Breast epithelium (tissue), 4 donors: ENCODE measurements at regions not wholly inside any gene's neighbourhood (a gene's known extent, or its start where the extent isn't known, plus 50 kb on each side); places are given as distances from the start of the nearest gene placed in this dataset.

ENCODE experiments used
- DNase-seq, 2 donors: peaks; one replicate each; pipeline ENCODE4 v3.0.0-alpha.2; 2019; ENCODE audit warnings: low spot score in 2 of 2
- H3K27ac ChIP-seq, 2 donors: fragments of 200-600 bp; sonication (generic) in 1 of 2; one replicate each; pipeline ENCODE4 v1.5.1; 2016 to 2019; ENCODE audit warnings: mild to moderate bottlenecking in 1 of 2
- H3K27me3 ChIP-seq, 2 donors: fragments of 200-600 bp; sonication (generic) in 1 of 2; one replicate each; pipeline versions ENCODE4 v1.5.1 to v1.6.0; 2017 to 2019; ENCODE audit warnings: control low read depth in 1 of 2, mild to moderate bottlenecking in 1 of 2
- H3K36me3 ChIP-seq: fragments of 200-600 bp; one replicate; pipeline ENCODE4 v1.5.1; 2019
- H3K4me1 ChIP-seq, 2 donors: fragments of 200-600 bp; sonication (generic); one replicate each; pipeline ENCODE4 v1.5.1; 2016 to 2019; ENCODE audit warnings: control low read depth in 1 of 2
- H3K4me3 ChIP-seq, 3 donors: fragments of 200-600 bp; sonication (generic); 1 replicate in 2 of 3; 2 replicates in 1 of 3; pipeline ENCODE4 v1.5.1; 2016 to 2019; ENCODE audit warnings: mild to moderate bottlenecking in 3 of 3, moderate library complexity in 2 of 3
- H3K9me3 ChIP-seq, 2 donors: fragments of 200-600 bp; sonication (generic) in 1 of 2; one replicate each; pipeline ENCODE4 v1.5.1; 2016 to 2019; ENCODE audit warnings: control low read depth in 1 of 2
- POLR2A ChIP-seq: fragments of 450-650 bp; IDR thresholded peaks from one replicate; pipeline ENCODE4 v1.6.1; 2016; ENCODE audit warnings: antibody characterized with exemption, mild to moderate bottlenecking, moderate library complexity
- POLR2AphosphoS5 ChIP-seq, 3 donors: sonication (generic); formaldehyde crosslinking; IDR thresholded peaks; one replicate each; pipeline ENCODE4 v1.6.1; 2017; ENCODE audit warnings: antibody characterized with exemption in 3 of 3
- intact Hi-C: fragments of 100-400 bp; cut with DNase I; formaldehyde crosslinking; loops from one replicate; pipeline ENCODE4 v1.15.1; 2023; ENCODE audit warnings: low total_unique reads
- TF ChIP-seq, protein P1 (sequence below), 3 donors: fragments of 450-650 bp; IDR thresholded peaks; one replicate each; pipeline ENCODE4 v1.5.1; 2016 to 2017; ENCODE audit warnings: antibody characterized with exemption in 3 of 3, mild to moderate bottlenecking in 3 of 3, moderate library complexity in 3 of 3

DNA sequence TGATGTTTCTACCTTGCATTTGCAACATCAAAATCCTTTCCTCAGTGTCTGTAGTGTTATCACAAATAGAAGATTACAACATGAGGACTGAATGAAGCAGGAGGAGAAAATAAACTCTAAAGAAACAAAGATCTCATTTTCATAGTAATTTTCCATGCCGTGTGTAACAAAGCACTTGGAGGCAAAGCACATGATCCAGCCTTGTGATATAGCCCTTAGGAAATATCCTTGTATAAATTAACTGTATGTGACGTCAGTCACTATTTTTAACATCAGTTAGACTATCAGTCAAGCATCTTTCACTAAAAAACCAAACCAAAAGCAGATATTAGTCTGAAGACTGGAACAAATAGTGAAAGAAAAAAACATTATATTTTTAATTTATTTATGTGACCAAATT lies 492.1 kb upstream of the CNTNAP5 start:
- no peaks in the 10 kb centered on the region for H3K27me3 ChIP-seq
- intact Hi-C loops = no loop called here
- no peak for TF ChIP-seq POLR2AphosphoS5 (IDR thresholded peaks at IDR 0.05)
- TF ChIP-seq POLR2A = no peak
- TF ChIP-seq, protein P1, sequence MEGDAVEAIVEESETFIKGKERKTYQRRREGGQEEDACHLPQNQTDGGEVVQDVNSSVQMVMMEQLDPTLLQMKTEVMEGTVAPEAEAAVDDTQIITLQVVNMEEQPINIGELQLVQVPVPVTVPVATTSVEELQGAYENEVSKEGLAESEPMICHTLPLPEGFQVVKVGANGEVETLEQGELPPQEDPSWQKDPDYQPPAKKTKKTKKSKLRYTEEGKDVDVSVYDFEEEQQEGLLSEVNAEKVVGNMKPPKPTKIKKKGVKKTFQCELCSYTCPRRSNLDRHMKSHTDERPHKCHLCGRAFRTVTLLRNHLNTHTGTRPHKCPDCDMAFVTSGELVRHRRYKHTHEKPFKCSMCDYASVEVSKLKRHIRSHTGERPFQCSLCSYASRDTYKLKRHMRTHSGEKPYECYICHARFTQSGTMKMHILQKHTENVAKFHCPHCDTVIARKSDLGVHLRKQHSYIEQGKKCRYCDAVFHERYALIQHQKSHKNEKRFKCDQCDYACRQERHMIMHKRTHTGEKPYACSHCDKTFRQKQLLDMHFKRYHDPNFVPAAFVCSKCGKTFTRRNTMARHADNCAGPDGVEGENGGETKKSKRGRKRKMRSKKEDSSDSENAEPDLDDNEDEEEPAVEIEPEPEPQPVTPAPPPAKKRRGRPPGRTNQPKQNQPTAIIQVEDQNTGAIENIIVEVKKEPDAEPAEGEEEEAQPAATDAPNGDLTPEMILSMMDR (IDR thresholded peaks at IDR 0.05) = no peak

DNA sequence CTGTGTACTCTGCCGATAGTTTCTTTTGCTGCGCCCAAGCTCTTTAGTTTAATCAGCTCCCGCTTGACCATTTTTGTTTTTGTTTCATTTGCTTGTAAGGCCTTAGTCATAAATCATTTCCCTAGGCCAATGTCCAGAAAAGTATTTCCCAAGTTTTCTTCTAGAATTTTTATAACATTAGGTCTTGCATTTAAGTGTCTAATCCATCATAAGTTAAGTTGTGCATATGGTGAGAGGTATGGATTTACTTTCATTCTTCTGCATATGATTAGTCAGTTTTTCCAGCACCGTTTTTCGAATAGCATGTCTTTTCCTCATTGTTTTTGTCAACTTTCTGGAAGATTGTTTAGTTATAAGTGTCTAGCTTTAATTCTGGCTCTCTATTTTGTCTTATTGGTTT lies 484.8 kb upstream of the CNTNAP5 start:
- Histone ChIP-seq H3K27me3 (no peaks in the 10 kb centered on the region), H3K4me1 (no peaks in the 10 kb centered on the region), H3K4me3 (no peak overlapping the region), H3K36me3 (no peaks in the 10 kb centered on the region), H3K27ac (no peak overlapping the region), H3K9me3 (peaks cover 7 to 15% of the 10 kb centered on the region in 2 donors)
- intact Hi-C loops = no loop called here
- no peak for DNase-seq
- TF ChIP-seq, protein P1 (IDR thresholded peaks at IDR 0.05) = no peak
- no peak for TF ChIP-seq POLR2AphosphoS5 (IDR thresholded peaks at IDR 0.05)
- no peak for TF ChIP-seq POLR2A

More for the DNA sequence above, 492.1 kb upstream of the CNTNAP5 start:
- H3K4me1 ChIP-seq = no peaks in the 10 kb centered on the region
- no peaks in the 10 kb centered on the region for H3K36me3 ChIP-seq
- no peak overlapping the region for H3K27ac ChIP-seq
- H3K4me3 ChIP-seq = no peak overlapping the region
- DNase-seq = no peak
- peaks cover 6 to 7% of the 10 kb centered on the region in 2 donors for H3K9me3 ChIP-seq

DNA sequence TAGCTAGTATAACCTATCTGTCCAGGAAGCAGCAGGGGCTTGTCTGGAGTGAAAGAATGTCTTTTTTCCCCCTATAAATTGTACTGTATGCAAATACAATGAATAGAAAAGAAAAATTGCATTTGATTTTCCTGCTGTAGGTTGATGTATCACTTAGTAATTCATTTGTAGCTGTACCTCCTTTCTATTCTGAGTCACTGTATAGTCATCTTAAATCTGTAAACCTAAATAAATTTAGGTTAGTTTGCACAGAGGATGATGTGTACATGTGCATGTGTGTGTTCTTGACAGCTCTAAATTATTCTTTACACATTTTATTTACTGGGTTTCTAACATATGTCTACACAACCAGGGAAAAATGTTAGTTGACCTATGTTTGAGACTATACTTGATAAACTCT lies 478.7 kb upstream of the CNTNAP5 start:
- intact Hi-C loops = loop anchor here (5.0 kb wide), 1 partner anchor 1359 kb away; no protein-coding TSS in a partner anchor

DNA sequence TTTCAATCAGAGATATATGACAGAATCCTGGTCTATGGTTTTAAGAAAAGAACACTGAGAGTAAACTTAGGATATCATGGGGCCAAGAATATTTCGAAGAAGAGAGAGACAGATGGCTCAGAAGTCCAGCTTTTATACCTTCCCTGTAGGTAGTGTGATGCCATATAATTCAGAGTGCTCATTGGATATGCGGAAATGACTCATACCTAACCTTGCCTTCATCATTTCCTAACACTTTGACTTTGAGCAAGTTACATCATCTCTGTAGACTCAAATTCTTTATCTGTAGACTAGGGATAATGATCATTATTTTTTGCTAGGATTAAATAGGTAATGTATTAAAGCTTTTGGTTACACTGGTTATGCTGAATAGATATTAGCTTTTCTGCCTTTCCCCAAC lies 461.6 kb upstream of the CNTNAP5 start:
- no peak for DNase-seq

More for the DNA sequence above, 478.7 kb upstream of the CNTNAP5 start:
- Histone ChIP-seq H3K9me3 (no peaks in the 10 kb centered on the region), H3K36me3 (no peaks in the 10 kb centered on the region), H3K4me3 (no peak overlapping the region), H3K4me1 (no peaks in the 10 kb centered on the region), H3K27me3 (no peaks in the 10 kb centered on the region), H3K27ac (no peak overlapping the region)
- DNase-seq = no peak
- TF ChIP-seq, protein P1 (IDR thresholded peaks at IDR 0.05) = no peak
- TF ChIP-seq POLR2AphosphoS5 (IDR thresholded peaks at IDR 0.05) = no peak
- no peak for TF ChIP-seq POLR2A

DNA sequence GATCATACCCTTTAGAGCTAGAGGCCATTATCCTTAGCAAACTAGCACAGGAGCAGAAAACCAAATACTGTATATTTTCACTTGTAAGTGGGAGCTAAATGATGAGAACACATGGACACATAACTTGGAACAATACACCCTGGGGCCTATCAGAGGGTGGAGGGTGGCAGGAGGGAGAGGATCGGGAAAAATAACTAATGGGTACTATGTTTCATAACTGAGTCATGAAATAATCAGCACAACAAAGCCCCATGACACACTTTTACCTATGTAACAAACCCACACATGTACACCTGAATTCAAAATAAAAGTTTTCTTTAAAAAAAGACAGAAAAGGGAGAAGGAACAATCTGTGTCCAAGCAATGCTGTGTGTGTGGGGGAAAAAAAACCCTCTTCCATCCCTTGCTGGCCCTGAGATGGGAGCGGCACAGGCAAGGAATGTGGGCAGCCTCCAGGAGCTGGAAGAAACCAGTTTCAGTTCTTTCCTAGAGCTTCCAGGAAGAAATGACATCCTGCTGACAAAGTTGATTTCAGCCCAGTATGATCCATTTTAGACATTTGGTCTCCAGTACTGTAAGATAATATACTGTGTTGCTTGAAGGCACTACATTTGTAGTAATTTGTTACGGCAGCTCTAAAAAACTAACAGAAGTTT lies 458.7 kb upstream of the CNTNAP5 start:
- H3K4me3 ChIP-seq = no peak overlapping the region
- no peaks in the 10 kb centered on the region for H3K9me3 ChIP-seq
- TF ChIP-seq POLR2AphosphoS5 (IDR thresholded peaks at IDR 0.05) = no peak
- no peak for TF ChIP-seq POLR2A
- H3K4me1 ChIP-seq = no peaks in the 10 kb centered on the region
- intact Hi-C loops = no loop called here
- no peaks in the 10 kb centered on the region for H3K36me3 ChIP-seq
- DNase-seq = no peak
- H3K27me3 ChIP-seq = no peaks in the 10 kb centered on the region
- no peak overlapping the region for H3K27ac ChIP-seq

More for the DNA sequence above, 461.6 kb upstream of the CNTNAP5 start:
- intact Hi-C loops = no loop called here
- H3K27me3 ChIP-seq = no peaks in the 10 kb centered on the region
- no peaks in the 10 kb centered on the region for H3K36me3 ChIP-seq
- H3K9me3 ChIP-seq = peaks cover 0 to 7% of the 10 kb centered on the region in 2 donors
- no peak overlapping the region for H3K27ac ChIP-seq
- TF ChIP-seq POLR2AphosphoS5 (IDR thresholded peaks at IDR 0.05) = no peak
- no peak for TF ChIP-seq POLR2A
- TF ChIP-seq, protein P1 (IDR thresholded peaks at IDR 0.05) = no peak
- H3K4me3 ChIP-seq = no peak overlapping the region
- no peaks in the 10 kb centered on the region for H3K4me1 ChIP-seq
